Esophagus (tissue), 2 donors: ENCODE measurements at regions not wholly inside any gene's neighbourhood (a gene's known extent, or its start where the extent isn't known, plus 50 kb on each side); places are given as distances from the start of the nearest gene placed in this dataset.

Experiments
- H3K27ac ChIP-seq, 2 donors: one replicate each; pipeline ENCODE4 v1.5.1; 2013; ENCODE audit warnings: low read depth in 2 of 2, mild to moderate bottlenecking in 2 of 2, inconsistent platforms in 1 of 2, low read length in 1 of 2, moderate library complexity in 1 of 2
- H3K27me3 ChIP-seq, 2 donors: one replicate each; pipeline ENCODE4 v1.6.1; 2013; ENCODE audit warnings: low read length in 2 of 2, control low read depth in 1 of 2, mild to moderate bottlenecking in 1 of 2; ENCODE audit not compliant: insufficient read depth in 2 of 2, control insufficient read depth in 1 of 2
- H3K36me3 ChIP-seq, 2 donors: one replicate each; pipeline ENCODE4 v1.6.1; 2013; ENCODE audit warnings: low read length in 1 of 2; ENCODE audit not compliant: control insufficient read depth in 2 of 2, insufficient read depth in 2 of 2
- H3K4me1 ChIP-seq, 2 donors: one replicate each; pipeline ENCODE4 v1.6.1; 2013; ENCODE audit warnings: low read length in 1 of 2; ENCODE audit not compliant: control insufficient read depth in 2 of 2, insufficient read depth in 2 of 2
- H3K4me3 ChIP-seq, 2 donors: one replicate each; pipeline ENCODE4 v1.5.1; 2013; ENCODE audit warnings: low read length in 2 of 2, mild to moderate bottlenecking in 2 of 2, low read depth in 1 of 2, moderate library complexity in 1 of 2
- H3K9me3 ChIP-seq, 2 donors: one replicate each; pipeline ENCODE4 v1.6.1; 2013; ENCODE audit warnings: mild to moderate bottlenecking in 2 of 2, low read depth in 1 of 2, low read length in 1 of 2, moderate library complexity in 1 of 2; ENCODE audit not compliant: control insufficient read depth in 2 of 2, insufficient read depth in 1 of 2
- WGBS, 2 donors: extraction: QIAGEN DNeasy Blood & Tissue Kit; methylation state at CpG; one replicate each; pipeline ENCODE4 v1.1.7; 2013; 5-methylcytosine and 5-hydroxymethylcytosine counted together
- donor health status: healthy with polysubstance abuse.
- donor health status: Bipolar disorder and iron deficiency.

GRCh38 chr3:150106740-150107428 lies 136.2 kb upstream of the PFN2 start:
- Histone ChIP-seq H3K4me1 (no peaks in the 10 kb centered on the region), H3K36me3 (no peaks in the 10 kb centered on the region), H3K27ac (no peak overlapping the region), H3K9me3 (peaks cover 0 to 4% of the 10 kb centered on the region in 2 donors), H3K4me3 (no peak overlapping the region), H3K27me3 (no peaks in the 10 kb centered on the region)
- 51 to 57% methylated on average over 2 of the region's 2 CpGs for WGBS, 2 donors

DNA sequence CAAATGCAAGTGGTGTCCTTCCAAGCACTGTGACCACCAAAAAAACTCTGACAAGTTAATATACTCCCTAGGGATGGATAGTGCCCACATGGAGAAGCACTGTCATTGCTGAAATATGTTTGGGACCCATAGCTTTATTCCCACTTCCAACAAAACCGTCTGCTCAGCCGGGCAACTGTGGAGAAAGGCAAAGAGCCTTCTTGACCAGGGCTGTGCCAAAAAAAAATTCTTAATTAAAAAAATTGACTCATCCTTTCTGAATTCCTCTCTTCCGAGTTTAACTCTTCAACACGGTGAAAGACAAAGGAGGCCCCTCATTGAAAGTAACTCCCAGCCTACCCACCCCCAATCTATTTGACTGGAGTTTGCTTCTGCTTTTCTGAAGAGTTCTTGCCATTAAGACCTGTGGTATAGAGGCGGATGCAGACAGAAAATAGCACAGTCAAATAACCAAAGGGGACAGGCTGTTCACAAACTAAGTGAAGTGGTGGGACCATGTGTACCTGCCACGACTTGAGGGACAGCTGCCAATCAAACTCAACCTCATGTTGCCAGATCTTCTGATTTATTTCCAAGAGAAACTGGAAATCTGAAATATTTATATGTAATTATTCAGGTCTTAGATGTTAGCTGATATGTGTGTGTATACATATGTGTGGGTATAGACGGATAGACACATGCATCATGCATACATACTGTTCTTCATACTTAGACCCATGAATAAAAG lies 135.4 kb upstream of the PFN2 start:
- H3K36me3 ChIP-seq, result no peaks in the 10 kb centered on the region
- 78 to 80% methylated on average over 7 of the region's 7 CpGs for WGBS, 2 donors
- H3K4me1 ChIP-seq, result no peaks in the 10 kb centered on the region
- H3K4me3 ChIP-seq, result no peak overlapping the region
- no peaks in the 10 kb centered on the region for H3K27me3 ChIP-seq
- H3K27ac ChIP-seq, result no peak overlapping the region
- peaks cover 0 to 2% of the 10 kb centered on the region in 2 donors for H3K9me3 ChIP-seq

DNA sequence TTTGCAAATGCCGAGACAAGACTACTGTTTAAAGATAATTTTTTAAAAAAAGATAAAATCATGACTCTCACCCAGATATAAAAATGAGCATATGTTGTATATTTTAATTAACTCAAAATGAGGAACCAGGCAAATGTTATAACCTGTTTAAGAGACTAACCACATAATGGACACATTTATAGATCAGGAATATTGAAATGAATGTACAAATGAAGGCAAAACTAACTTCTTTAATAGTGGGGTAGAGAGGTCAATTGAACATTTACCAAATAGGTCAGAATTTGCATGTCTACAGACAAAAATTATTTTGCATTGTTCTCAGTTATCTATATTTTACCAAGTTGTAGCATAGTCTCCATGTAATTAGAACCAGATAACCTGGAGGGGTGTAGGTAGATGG lies 134.3 kb upstream of the PFN2 start:
- no peaks in the 10 kb centered on the region for H3K36me3 ChIP-seq
- H3K9me3 ChIP-seq, result peaks cover 0 to 2% of the 10 kb centered on the region in 2 donors
- H3K27me3 ChIP-seq, result no peaks in the 10 kb centered on the region
- H3K4me3 ChIP-seq, result no peak overlapping the region
- no peak overlapping the region for H3K27ac ChIP-seq
- no peaks in the 10 kb centered on the region for H3K4me1 ChIP-seq
- WGBS, 2 donors, result 89 to 91% methylated on average over 1 of the region's 1 CpG

DNA sequence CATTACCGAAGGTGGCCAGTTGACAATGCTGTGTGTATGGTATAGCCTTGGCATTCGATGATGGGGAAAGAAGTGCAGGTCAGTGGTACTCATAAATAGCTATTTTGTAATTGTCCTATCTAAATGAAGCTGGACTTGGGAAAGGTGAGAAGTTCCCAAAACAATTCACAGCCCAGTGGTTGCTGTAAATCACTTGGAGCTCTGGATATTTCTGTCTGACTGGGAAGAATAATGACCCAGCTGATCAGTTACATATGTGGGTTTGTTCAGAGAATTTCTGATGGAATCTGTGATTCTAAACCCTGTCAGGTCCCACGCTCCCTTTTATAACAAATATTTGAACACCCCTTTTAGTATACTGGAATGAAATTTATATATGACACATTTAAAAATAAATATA lies 133.9 kb upstream of the PFN2 start:
- 86% methylated on average over 3 of the region's 3 CpGs for WGBS, 2 donors

GRCh38 chr3:150101016-150101415 lies 130.3 kb upstream of the PFN2 start:
- Histone ChIP-seq H3K27me3 (no peaks in the 10 kb centered on the region), H3K36me3 (no peaks in the 10 kb centered on the region), H3K4me3 (no peak overlapping the region), H3K4me1 (no peaks in the 10 kb centered on the region), H3K9me3 (peaks cover 0 to under 1% of the 10 kb centered on the region in 2 donors), H3K27ac (no peak overlapping the region)
- WGBS, 2 donors, result 93 to 97% methylated on average over 1 of the region's 1 CpG

More for the DNA sequence above, 133.9 kb upstream of the PFN2 start:
- no peak overlapping the region for H3K4me3 ChIP-seq
- H3K9me3 ChIP-seq, result peaks cover 0 to 2% of the 10 kb centered on the region in 2 donors
- no peak overlapping the region for H3K27ac ChIP-seq
- H3K4me1 ChIP-seq, result no peaks in the 10 kb centered on the region
- no peaks in the 10 kb centered on the region for H3K27me3 ChIP-seq
- no peaks in the 10 kb centered on the region for H3K36me3 ChIP-seq

- H3K27ac ChIP-seq, result no peak overlapping the region
- H3K36me3 ChIP-seq, result no peaks in the 10 kb centered on the region
- no peaks in the 10 kb centered on the region for H3K27me3 ChIP-seq
- no peaks in the 10 kb centered on the region for H3K9me3 ChIP-seq
- H3K4me1 ChIP-seq, result no peaks in the 10 kb centered on the region
- no peak overlapping the region for H3K4me3 ChIP-seq
- WGBS, 2 donors, result 88 to 94% methylated on average over 3 of the region's 3 CpGs
These were observed 127.9 kb upstream of the PFN2 start for GRCh38 chr3:150098621-150099020.

- no peak overlapping the region for H3K27ac ChIP-seq
- H3K9me3 ChIP-seq, result no peaks in the 10 kb centered on the region
- WGBS, 2 donors, result 70 to 88% methylated on average over 4 of the region's 4 CpGs
- no peak overlapping the region for H3K4me3 ChIP-seq
- H3K27me3 ChIP-seq, result no peaks in the 10 kb centered on the region
- no peaks in the 10 kb centered on the region for H3K4me1 ChIP-seq
- H3K36me3 ChIP-seq, result no peaks in the 10 kb centered on the region
These were observed 126.8 kb upstream of the PFN2 start for GRCh38 chr3:150097588-150097890.

DNA sequence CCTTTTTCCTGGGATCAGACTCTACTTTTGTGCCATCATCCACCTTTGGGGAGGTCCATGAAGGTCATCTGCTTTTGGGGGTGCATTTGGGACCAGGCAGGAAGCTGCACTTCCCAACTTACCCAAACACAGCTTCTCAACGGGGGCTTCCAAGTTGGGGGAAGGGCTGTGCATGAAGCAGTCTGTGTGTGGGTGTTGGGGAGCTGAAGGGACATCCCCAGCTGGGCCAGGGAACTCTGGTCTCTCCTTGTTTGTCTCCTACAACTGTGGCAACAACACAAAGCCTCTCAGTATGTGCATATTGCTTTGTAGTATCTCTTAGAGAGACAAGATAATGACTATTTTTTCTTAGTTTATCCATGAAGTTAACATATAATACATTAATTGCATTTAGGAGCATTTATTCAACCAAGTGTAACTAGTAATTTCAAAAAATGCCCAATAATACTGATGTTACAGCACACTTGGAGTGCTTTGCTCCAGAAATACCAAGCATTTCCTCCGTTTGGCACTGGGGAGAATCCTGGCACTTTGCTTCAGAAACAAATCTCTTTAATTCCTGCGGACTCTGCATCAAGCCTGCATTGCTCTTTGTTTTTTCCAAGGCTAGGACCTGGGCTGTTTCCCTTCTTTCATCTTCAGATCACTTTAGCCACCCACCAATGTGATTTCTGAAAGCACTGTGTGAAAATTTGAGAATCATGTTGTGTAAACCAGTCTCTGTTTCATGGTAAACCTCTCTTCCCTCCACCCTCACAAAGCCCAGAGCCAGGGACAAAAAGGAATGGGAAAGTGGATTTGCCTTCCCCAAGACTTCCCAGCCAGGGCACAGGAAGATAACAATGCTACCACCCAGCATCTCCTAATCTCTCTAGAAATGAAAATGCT lies 126.2 kb upstream of the PFN2 start:
- Histone ChIP-seq H3K36me3 (no peaks in the 10 kb centered on the region), H3K9me3 (no peaks in the 10 kb centered on the region), H3K27me3 (no peaks in the 10 kb centered on the region), H3K4me3 (no peak overlapping the region), H3K4me1 (no peaks in the 10 kb centered on the region), H3K27ac (no peak overlapping the region)
- WGBS, 2 donors, result 40 to 44% methylated on average over 3 of the region's 3 CpGs

- no peaks in the 10 kb centered on the region for H3K27me3 ChIP-seq
- no peaks in the 10 kb centered on the region for H3K36me3 ChIP-seq
- no peaks in the 10 kb centered on the region for H3K9me3 ChIP-seq
- H3K4me3 ChIP-seq, result no peak overlapping the region
- no peak overlapping the region for H3K27ac ChIP-seq
- WGBS, 2 donors, result 73 to 75% methylated on average over 7 of the region's 7 CpGs
- no peaks in the 10 kb centered on the region for H3K4me1 ChIP-seq
These were observed 123.6 kb upstream of the PFN2 start for GRCh38 chr3:150094150-150094933.
